Small intestine (tissue), 7 donors: ENCODE measurements at regions not wholly inside any gene's neighbourhood (a gene's known extent, or its start where the extent isn't known, plus 50 kb on each side); places are given as distances from the start of the nearest gene placed in this dataset.
A peak's percentile ranks its signal among the peaks of the same experiment; 100 is the strongest.

Source experiments
- DNase-seq, 2 donors: peaks; one replicate each; pipeline versions ENCODE4 v3.0.0 to v3.0.0-alpha.2; 2013
- FAIRE-seq: peaks from 2 replicates; lab custom pipeline; 2012; peaks lifted over from hg19 to GRCh38; lab: Jason Lieb, UNC
- H3K27ac ChIP-seq, 3 donors: one replicate each; pipeline ENCODE4 v1.5.1; 2013; ENCODE audit warnings: low read length in 2 of 3, mild to moderate bottlenecking in 2 of 3, control low read depth in 1 of 3, inconsistent platforms in 1 of 3, low read depth in 1 of 3, moderate library complexity in 1 of 3
- H3K27me3 ChIP-seq, 3 donors: one replicate each; pipeline ENCODE4 v1.6.1; 2013; ENCODE audit warnings: low read length in 3 of 3, inconsistent platforms in 1 of 3; ENCODE audit not compliant: control insufficient read depth in 3 of 3, insufficient read depth in 3 of 3
- H3K36me3 ChIP-seq, 3 donors: one replicate each; pipeline ENCODE4 v1.6.1; 2013; ENCODE audit warnings: low read length in 3 of 3, inconsistent platforms in 1 of 3, low read depth in 1 of 3, mild to moderate bottlenecking in 1 of 3, moderate library complexity in 1 of 3; ENCODE audit not compliant: control insufficient read depth in 3 of 3, insufficient read depth in 2 of 3
- H3K4me1 ChIP-seq, 3 donors: one replicate each; pipeline ENCODE4 v1.6.1; 2013; ENCODE audit warnings: low read length in 2 of 3, inconsistent platforms in 1 of 3, low read depth in 1 of 3, mild to moderate bottlenecking in 1 of 3, moderate library complexity in 1 of 3; ENCODE audit not compliant: control insufficient read depth in 3 of 3, insufficient read depth in 2 of 3
- H3K4me3 ChIP-seq, 3 donors: one replicate each; pipeline ENCODE4 v1.5.1; 2013; ENCODE audit warnings: low read length in 3 of 3, control low read depth in 1 of 3, inconsistent platforms in 1 of 3, low read depth in 1 of 3, mild to moderate bottlenecking in 1 of 3, moderate library complexity in 1 of 3
- H3K9me3 ChIP-seq, 2 donors: one replicate each; pipeline ENCODE4 v1.6.1; 2013; ENCODE audit warnings: low read depth in 1 of 2, low read length in 1 of 2; ENCODE audit not compliant: control insufficient read depth in 2 of 2, insufficient read depth in 1 of 2
- WGBS, 3 donors: extraction: QIAGEN DNeasy Blood & Tissue Kit; methylation state at CpG; one replicate each; pipeline ENCODE4 v1.1.7; 2013; 5-methylcytosine and 5-hydroxymethylcytosine counted together
- donor health status: healthy with polysubstance abuse.
- donor health status: control.
- donor health status: control.
- donor health status: Bipolar disorder and iron deficiency.
- donor health status: healthy.

DNA sequence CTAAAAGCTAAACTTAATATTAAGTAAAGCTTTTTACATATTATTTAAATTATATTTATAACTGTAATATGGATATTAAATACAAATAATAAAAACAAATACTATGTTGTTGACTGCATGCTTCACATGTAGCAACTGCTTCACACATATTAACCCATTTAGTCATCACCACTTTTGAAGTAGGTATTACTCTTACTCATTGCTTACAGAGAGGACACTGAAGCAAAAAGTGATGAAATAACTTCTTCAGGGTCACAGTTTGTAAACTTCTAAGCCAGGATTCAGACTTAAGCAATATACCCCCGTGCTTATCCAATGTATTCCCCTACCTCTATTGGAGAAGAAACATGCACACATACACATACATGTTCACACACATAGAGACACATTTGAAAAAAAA is 166.6 kb downstream of the DKK2 start:
- H3K27me3 ChIP-seq: no peaks in the 10 kb centered on the region
- no peak overlapping the region for H3K4me3 ChIP-seq
- H3K27ac ChIP-seq: no peak overlapping the region
- no peaks in the 10 kb centered on the region for H3K4me1 ChIP-seq
- H3K9me3 ChIP-seq: no peaks in the 10 kb centered on the region
- H3K36me3 ChIP-seq: no peaks in the 10 kb centered on the region
- FAIRE-seq (no peak), DNase-seq (no peak)
- WGBS, 3 donors: 61 to 74% (median 63%) methylated on average over 1 of the region's 1 CpG

DNA sequence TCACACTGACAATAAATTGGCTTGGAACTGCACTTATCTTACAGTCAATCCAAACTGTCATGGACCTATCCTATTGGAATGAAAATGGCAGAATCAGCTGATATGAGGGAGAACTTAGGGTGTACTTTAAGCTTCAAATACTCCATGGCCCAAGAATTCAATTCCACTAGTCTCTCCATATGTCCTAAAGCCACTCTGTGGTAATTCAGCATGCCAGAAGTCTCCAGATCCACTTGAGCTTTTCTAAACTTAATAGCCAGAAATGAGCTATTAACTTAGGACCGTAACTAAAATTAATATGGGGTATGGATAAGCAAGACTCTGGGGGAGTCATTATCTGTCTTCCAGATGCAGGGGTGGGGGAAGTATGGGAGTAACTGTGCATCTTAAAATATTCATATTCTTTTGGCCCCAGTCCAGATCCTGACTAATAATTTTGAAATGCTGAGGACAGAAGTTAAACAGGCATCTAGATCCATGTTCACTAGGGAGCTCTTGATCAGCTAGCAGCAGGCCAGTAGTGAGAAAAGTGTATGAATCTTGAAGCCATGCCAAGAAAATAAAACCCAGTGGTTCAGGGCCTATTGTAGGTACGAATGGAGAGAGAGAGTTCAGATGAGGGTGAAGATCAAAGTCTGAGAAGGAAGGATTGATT is 167.6 kb downstream of the DKK2 start:
- H3K27ac ChIP-seq: no peak overlapping the region
- DNase-seq (peak in 1 of 2 donors; percentile 8), FAIRE-seq (no peak)
- H3K36me3 ChIP-seq: no peaks in the 10 kb centered on the region
- no peak overlapping the region for H3K4me3 ChIP-seq
- 18 to 50% (median 42%) methylated on average over 2 of the region's 2 CpGs for WGBS, 3 donors
- no peaks in the 10 kb centered on the region for H3K9me3 ChIP-seq
- no peaks in the 10 kb centered on the region for H3K27me3 ChIP-seq
- H3K4me1 ChIP-seq: no peaks in the 10 kb centered on the region

DNA sequence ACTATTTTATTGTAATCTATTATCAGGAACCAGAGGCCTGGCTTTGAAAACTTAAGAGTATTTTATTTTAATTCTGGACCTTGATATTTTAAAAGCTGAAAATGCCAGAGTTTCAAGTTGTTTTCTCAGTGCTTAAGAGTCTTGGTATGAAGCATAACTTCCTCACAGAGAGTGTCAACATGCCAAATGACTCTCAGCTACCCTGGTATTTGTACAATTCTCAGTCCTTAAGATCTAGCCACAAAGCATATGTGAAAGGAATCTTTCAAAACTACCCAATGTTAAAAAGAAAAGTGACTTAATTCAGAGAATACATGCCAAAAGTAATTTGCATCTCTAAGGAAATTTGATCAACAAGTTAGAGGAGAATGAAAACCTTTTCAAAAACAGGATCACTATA is 171.9 kb downstream of the DKK2 start:
- Histone ChIP-seq H3K36me3 (no peaks in the 10 kb centered on the region), H3K4me1 (no peaks in the 10 kb centered on the region), H3K27ac (no peak overlapping the region), H3K9me3 (no peaks in the 10 kb centered on the region), H3K4me3 (no peak overlapping the region), H3K27me3 (no peaks in the 10 kb centered on the region)
- DNase-seq: no peak
- no peak for FAIRE-seq

DNA sequence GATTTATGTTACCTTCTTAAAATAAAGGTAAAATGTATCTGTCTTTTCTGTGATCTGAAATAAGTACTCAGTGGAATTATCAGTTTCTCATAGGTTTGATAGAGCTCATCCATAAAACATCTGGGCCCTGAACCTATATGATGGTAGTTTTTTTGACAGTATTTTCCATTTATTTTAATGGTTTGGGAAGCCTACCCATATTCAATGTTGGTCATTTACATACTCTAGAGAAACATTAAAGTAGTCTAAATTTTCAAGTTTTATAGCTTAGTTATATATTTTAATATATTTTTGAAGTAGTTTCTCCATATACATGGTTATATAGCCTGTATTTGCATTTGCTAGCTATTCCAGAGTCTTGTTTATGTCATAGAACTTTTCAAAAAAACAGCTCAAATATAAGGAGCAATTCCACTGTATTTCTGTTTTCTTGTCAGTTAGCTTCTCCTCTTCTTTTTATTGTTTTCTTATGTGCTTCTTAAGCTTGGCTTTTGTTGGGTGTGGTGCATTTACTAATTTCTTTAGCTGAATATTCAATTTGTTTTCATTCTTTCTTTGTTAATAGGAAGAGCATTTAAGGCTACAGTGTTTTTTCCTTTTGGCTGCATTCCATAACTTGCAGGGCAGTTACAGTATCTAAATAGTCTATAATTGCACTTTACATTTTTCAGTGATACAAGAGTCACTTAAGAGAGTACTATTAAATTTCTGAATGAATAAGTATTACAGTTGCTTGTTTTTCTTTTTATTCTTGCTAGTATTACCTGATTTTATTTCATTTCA is 181.4 kb downstream of the DKK2 start:
- H3K9me3 ChIP-seq: no peaks in the 10 kb centered on the region
- no peaks in the 10 kb centered on the region for H3K27me3 ChIP-seq
- no peaks in the 10 kb centered on the region for H3K4me1 ChIP-seq
- H3K36me3 ChIP-seq: no peaks in the 10 kb centered on the region
- DNase-seq (no peak), FAIRE-seq (no peak)
- H3K4me3 ChIP-seq: no peak overlapping the region
- H3K27ac ChIP-seq: no peak overlapping the region

DNA sequence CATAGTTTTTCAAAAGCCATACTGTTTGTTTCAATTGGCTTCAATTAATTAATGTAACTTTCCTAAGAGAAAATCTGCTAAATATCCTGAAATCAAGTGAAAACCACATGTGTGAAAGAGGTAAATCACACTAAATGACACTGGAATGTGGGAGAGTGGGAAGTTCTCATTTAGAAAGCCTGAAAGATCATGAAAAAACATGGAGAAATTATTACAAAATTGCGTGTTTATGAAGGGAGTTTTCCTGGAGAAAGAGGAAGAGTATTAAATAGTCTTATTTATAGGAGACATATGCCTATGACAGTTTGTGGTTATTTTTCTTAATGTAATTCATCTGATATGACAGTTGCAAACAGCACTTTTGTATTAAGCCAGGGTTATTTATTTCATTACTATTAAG is 183.7 kb downstream of the DKK2 start:
- 66 to 72% (median 69%) methylated on average over 1 of the region's 1 CpG for WGBS, 3 donors
- H3K9me3 ChIP-seq: no peaks in the 10 kb centered on the region
- FAIRE-seq: no peak

DNA sequence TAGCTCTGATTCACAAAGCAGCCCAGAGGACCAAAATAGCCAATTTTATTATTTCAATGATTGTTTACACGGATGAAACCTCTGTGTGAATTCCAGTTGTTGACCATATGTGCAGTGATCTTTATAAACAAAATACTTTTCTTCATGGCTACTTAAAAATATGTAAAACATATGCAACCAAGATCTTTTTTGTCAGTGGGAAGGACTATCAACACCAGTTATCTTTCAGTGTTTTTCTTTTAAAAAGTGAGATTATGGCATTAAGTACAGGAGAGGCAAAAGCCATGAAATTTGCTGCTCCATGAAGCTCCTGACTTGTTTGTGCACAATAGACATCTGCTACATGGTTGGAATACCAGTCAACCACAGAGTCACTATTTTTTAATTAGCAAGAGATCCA is 184.4 kb downstream of the DKK2 start:
- H3K9me3 ChIP-seq: no peaks in the 10 kb centered on the region
- H3K27me3 ChIP-seq: no peaks in the 10 kb centered on the region
- WGBS, 3 donors: 56 to 84% (median 83%) methylated on average over 1 of the region's 1 CpG
- DNase-seq (no peak), FAIRE-seq (no peak)
- H3K4me3 ChIP-seq: no peak overlapping the region
- no peaks in the 10 kb centered on the region for H3K4me1 ChIP-seq
- no peaks in the 10 kb centered on the region for H3K36me3 ChIP-seq
- no peak overlapping the region for H3K27ac ChIP-seq

More for the DNA sequence above, 183.7 kb downstream of the DKK2 start:
- DNase-seq: no peak
- no peaks in the 10 kb centered on the region for H3K4me1 ChIP-seq
- no peaks in the 10 kb centered on the region for H3K36me3 ChIP-seq
- no peak overlapping the region for H3K27ac ChIP-seq
- no peak overlapping the region for H3K4me3 ChIP-seq
- no peaks in the 10 kb centered on the region for H3K27me3 ChIP-seq

DNA sequence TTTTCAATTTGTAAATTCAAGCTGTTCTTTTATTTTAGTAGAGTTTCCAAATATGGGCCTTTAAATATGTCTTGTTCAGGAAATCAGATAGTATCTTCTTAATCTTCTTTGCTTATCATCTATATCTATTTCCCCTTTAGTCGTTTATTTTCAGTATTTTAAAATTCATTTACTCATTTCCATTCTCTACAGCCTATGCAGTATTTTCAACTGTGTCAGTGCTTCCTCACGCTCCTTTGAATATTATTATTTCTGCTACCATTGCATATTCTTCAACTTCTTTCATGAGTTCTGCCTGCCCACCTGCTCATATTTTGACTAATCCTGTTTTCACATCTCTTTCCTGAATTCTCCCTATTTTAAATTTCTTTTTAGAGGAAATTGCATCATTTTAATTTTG is 185.4 kb downstream of the DKK2 start:
- Histone ChIP-seq H3K4me3 (no peak overlapping the region), H3K36me3 (no peaks in the 10 kb centered on the region), H3K9me3 (no peaks in the 10 kb centered on the region), H3K27ac (no peak overlapping the region), H3K27me3 (no peaks in the 10 kb centered on the region), H3K4me1 (no peaks in the 10 kb centered on the region)
- DNase-seq: no peak
- FAIRE-seq: no peak
- 59 to 71% (median 60%) methylated on average over 2 of the region's 2 CpGs for WGBS, 3 donors

DNA sequence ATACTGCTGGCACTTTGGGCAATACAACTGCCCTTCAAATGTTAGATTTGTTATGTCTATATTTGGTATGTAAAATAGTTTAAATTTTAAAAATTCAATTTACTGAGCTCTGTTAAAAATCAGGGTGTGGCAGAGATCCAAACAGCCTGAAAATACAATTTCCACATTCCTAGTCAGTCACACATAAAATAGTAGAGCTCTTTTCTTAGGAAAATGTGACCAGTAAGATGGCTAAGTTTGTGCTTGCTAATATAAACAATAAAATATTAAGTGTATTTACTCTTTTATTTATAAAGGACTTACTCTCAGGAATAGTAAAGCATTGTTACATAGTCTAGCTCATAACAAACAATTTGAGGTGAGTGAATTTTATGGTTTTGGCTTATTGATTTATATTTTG is 200.2 kb downstream of the DKK2 start:
- H3K9me3 ChIP-seq: peaks cover 0 to 7% of the 10 kb centered on the region in 2 donors
- DNase-seq (no peak), FAIRE-seq (no peak)
- H3K27ac ChIP-seq: no peak overlapping the region
- H3K27me3 ChIP-seq: no peaks in the 10 kb centered on the region
- H3K4me3 ChIP-seq: no peak overlapping the region
- H3K4me1 ChIP-seq: no peaks in the 10 kb centered on the region
- H3K36me3 ChIP-seq: no peaks in the 10 kb centered on the region

DNA sequence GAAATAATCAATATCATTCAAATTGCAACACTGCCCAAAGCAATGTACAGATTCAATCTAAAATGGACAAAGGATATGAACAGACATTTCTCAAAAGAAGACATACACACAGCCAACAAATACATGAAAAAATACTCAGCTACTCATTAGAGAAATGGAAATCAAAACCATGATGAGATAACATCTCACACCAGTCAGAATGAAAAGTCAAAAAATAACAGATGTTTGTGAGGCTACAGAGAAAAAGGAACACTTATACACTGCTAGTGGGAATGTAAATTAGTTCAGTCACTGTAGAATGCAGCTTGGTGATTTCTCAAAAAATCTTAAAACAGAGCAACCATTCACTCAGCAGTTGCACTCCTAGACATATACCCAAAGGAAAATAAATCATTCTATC is 205.2 kb downstream of the DKK2 start:
- no peaks in the 10 kb centered on the region for H3K36me3 ChIP-seq
- H3K4me1 ChIP-seq: no peaks in the 10 kb centered on the region
- no peak overlapping the region for H3K4me3 ChIP-seq
- no peak overlapping the region for H3K27ac ChIP-seq
- DNase-seq (no peak), FAIRE-seq (no peak)
- H3K27me3 ChIP-seq: no peaks in the 10 kb centered on the region
- H3K9me3 ChIP-seq: no peaks in the 10 kb centered on the region
